SK-N-DZ (cell line): ENCODE measurements at regions not wholly inside any gene's neighbourhood (a gene's known extent, or its start where the extent isn't known, plus 50 kb on each side); places are given as distances from the start of the nearest gene placed in this dataset.
A peak's percentile ranks its signal among the peaks of the same experiment; 100 is the strongest.

ENCODE experiments used
- DNase-seq: peaks from one replicate; pipeline ENCODE4 v3.0.0-alpha.2; 2015; ENCODE audit warnings: low spot score

DNA sequence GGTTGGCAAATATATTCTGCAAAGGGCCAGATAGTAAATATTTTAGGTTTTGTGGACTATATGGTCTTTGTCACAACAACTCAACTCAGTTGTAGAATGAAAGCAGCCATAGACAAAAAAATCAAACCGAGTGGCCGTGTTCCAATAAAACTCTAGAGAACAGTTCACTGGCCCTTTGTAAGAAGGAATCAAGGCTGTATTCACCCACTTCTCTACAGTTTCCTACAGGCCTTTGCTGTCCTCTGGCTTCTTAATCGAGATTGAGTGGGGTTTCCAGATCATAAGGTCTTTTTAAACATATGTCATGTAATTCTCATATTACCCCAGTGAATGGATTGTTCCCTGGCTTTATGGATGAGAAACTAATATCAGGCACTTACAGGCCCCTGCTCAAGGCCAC, 448.9 kb upstream of the ETAA1 start:
- DNase-seq, result no peak

DNA sequence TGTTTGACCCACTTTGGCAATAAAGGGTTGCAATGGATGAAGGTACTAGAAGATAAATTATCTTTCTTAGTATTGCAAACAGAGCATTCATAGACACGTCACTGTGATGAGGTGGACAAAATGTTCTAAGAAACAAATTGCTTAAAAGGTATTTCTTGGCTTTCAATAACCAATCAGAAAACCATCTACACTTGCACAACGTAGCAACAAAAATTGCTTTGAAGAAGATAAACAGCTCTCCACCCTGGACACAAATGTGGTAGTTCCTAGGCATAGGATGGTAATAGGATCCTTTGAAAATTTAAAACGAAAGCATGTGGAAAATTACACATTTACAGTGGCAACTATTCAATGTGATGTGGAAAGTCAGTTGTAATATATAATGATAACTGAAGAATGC, 439.9 kb upstream of the ETAA1 start:
- DNase-seq, result no peak

DNA sequence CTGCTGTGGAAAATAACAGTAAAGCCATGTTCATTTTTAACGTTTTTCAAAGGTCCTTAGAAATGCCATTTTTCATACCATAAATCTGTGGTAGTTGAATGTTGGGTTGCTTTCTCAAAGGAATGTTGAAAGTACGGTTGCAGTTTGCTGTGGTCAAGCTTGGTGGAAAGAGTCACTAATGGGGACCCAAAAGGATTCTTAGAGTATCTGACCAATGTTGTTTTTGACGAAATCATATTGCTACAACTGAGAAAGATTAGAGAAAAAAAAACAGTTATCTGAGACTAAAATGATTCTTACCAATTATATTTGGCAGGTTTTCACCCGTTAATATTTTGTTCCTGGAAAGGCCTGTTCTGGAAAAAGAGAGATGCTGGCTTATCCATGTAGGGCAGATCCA, 439.5 kb upstream of the ETAA1 start:
- DNase-seq, result no peak

DNA sequence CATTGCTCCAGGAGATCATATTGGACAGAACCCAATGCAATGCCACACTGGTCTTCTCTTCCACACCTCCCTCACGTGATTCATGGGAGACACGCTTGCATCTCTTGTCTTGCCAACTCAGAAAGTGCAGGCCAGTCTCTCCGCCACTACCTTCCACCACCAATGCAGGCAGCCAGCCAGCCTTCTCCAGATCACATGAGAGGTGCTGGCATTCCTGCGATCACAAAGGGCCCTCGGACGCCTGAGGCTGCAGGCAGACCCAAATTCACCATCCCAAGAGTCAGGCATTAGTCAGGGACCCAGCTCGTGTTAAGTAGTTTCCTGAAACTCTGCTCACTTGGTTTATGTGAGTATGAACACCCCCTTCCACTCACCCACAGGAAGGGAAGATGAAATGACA, 437.0 kb upstream of the ETAA1 start:
- no peak for DNase-seq

GRCh38 chr2:66962716-66963115, 434.4 kb upstream of the ETAA1 start:
- DNase-seq, result peak; percentile 92

DNA sequence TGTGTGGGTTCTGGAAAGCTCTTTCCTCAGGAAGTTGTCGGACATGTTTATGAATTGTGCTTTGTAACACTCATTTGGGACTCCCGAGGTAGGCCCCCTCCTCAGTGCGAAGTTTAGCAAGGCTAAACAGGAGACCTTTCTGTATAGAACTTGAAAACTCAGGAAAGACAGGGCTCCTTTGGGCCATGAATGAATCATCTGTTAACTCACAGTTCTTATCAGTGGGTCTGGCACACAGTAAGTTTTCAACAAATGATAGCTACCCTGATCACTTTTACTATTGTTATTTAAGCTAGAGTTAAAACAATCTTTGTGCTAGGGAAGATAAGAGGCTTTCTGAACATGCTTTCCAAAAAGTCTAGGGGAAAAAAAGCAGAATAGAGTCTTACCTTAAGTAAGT, 430.5 kb upstream of the ETAA1 start:
- no peak for DNase-seq

DNA sequence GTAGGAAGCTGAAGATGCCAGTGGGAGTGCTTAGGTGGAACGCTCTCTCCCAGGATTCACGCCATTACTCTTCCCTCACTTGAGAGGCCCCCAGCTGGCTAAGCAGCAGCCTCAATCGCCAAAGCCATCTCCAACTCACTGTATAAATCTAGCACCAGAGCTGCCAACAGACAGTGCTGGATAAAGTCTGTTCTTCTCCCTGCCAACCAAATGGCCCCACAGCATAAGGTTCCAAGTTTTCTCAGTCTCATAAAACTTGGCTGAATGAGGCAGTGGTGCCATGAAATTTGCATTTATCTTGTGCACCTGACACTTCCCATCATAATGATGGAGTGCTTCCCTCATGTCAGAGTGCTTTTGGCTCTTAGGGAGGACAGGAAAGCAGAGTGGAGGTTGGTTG, 428.2 kb upstream of the ETAA1 start:
- DNase-seq, result no peak

DNA sequence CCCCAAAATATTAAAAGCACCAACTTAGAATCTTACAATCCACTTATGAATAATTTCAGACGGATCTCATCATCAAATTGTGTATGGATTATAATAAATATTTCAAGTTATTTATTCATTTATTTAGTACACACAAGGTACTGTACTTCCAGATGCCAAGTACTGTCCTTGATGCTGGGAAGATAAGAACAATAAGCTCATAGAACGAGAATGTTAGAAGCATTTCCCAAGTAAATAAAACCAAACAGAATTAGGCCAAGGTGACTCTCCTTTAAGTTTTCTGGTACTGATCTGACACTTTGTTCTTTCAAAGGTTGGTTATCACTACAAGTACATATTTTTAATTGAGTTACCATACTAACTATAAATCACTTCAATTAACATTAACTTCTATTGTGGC, 416.1 kb upstream of the ETAA1 start:
- no peak for DNase-seq

DNA sequence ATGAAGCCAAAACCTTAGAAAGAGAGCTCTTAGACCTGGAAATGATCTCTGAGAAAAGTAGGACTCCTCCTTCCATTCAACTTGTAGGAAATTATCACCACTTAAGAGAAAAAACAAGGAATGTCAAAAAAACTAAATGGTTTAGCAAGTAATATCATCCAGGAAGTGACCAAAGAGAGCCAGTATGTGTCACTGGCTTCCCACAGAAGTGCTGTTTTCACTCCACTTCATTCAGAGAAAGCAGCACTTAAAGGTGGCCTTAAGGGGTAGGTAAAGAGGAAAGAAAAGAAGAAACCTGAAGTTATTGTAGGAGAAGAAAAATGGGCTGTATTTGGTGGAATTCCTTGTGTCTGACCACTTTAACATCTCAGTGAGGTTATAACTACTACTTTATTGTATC, 414.4 kb upstream of the ETAA1 start:
- no peak for DNase-seq

GRCh38 chr2:66984864-66985263, 412.3 kb upstream of the ETAA1 start:
- no peak for DNase-seq

- no peak for DNase-seq
Measured at GRCh38 chr2:66985906-66986305, 411.2 kb upstream of the ETAA1 start.

DNA sequence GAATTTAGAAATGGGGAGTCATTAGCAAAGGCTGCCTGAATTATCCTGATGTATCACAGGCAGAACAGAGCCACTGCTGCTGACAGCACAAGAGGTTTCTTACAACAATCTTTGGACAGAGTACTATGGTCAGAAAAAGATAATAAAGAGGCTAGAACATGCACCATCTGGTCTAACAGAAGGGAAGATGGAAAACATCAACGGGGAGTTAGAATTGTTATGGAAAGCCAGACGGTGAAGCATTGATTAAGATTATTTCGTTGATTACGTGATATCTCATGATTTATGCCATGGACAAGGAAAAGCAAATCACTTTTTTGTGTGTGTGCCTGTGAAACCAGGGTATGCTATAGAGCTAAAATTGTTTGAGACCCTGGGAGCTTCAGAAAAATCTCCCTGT, 409.4 kb upstream of the ETAA1 start:
- peak; percentile 96 for DNase-seq

DNA sequence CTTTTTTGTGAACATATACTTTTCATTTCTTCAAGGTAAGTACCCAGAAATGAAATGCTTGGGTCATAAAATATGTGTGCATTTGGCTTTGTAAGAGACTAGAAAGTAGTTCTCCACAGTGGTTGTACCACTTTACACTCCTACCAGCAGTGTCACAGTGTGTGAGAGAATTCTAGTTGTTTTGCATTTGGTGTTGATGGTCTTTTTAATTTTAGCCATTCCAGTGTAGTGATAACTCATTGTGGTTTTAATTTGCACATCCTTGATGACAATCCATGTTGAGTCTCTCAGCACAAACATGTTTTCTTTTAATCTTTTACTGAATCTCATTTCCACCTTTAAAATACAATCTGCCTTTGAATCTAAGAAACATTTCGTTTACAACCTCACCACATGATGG, 402.5 kb upstream of the ETAA1 start:
- no peak for DNase-seq

- no peak for DNase-seq
Measured at GRCh38 chr2:66995636-66996035, 401.5 kb upstream of the ETAA1 start.

GRCh38 chr2:67002618-67003371, 394.3 kb upstream of the ETAA1 start:
- no peak for DNase-seq

DNA sequence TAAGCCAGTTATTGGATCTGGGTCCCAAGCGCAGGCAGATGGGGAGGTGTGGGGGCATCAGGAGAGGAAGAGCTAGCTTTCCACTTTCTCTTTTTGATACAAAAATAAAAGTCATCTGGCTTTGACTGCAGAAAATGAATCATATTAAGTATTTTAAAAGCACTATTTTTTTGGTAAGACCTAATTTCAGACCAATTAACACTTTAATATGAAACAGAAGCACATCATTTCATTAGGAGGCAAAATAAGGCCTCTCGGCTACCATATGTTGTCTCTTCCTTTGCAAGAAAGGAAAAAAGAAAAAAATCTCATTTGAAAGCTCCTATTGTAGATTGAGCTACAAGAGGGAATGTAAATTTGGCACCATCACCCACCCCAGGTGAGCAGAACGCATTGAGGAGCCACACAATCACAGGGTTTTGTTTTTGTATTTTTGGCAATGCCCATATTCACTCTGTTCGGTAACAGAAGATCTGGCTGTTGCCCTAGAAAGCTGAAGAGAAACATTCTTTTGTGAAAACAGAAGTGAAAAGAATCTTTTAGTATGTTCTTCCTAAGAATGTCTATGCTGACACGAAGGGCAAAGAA, 390.7 kb upstream of the ETAA1 start:
- peak; percentile 78 for DNase-seq

DNA sequence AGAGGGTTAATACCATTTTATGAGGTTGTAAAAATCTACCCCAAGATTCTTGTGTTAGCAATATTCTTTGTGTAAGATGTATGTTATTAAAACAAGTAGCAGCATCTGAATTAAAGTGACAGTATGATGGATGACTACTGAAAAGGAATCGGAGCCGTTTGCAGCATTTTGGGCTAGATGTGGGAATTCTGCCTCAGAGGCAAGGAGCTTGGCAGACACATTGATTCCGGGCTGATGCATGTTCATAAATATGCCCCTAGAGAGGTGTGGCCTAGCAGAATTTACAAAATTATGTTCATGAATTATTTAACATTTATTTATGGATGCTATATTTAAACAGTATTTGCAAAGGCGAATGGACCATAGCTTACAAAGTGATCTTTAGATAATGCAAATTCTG, 389.0 kb upstream of the ETAA1 start:
- no peak for DNase-seq

- no peak for DNase-seq
Measured at GRCh38 chr2:67012165-67012564, 385.0 kb upstream of the ETAA1 start.

- no peak for DNase-seq
Measured at GRCh38 chr2:67013821-67014220, 383.3 kb upstream of the ETAA1 start.

- no peak for DNase-seq
Measured at GRCh38 chr2:67015681-67016080, 381.5 kb upstream of the ETAA1 start.

DNA sequence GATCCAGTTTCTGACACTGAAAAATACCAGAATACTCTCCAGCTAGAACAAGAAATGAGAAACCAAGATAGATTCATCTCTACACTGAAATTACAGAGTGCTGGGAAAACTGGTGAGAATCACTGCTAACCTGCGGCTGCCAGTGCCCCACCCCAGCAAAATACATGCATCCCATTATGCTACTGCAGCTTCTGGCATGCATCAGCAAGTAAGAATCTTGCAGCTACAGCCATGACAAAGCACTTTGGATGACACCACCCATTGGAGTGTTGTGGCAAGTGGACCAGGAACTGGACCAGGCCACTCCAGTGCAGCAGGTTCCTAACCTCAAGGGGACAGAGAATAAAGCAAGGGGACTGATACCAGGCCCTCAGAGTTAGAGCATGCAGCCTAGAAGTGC, 378.8 kb upstream of the ETAA1 start:
- no peak for DNase-seq

- no peak for DNase-seq
Measured at GRCh38 chr2:67032076-67032475, 365.1 kb upstream of the ETAA1 start.

DNA sequence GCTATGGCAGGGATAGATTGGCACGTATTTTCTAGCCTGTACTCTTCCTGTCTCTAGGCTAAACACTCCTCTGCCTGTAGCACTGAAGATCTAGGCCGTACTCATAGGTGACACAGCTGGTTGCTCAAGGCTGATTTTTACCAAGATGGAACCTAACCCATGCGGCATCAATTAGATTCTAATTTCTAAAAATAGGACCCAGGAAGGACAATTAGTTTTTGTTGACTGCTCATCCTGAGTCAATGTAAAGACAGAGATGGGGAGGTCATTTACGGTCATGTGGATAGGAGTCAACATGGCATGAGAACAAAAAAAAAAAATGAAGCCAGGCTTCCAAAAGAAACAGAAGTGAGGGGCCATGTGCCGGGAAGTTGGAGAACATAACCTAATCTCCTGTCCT, 360.7 kb upstream of the ETAA1 start:
- DNase-seq, result no peak

DNA sequence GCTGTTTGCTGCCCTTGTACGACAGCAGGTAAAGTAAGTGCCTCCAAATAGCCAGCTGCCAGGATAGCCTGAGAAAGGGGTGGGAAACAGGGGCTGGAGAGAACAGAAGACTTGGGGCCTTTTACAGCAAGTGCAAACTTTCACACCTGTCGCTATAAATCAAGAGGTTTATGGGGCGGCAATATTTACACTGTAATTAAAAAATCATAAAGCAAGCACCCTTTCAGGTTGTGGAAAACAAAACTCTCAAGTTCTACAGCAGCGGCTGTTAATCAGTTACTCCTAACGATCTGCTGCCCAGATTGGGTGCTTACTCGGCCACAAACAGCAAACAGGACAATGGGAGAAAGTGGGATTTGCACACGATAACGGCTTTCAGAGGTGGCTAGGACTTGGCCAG, 359.5 kb upstream of the ETAA1 start:
- no peak for DNase-seq
